HG02642 (cell line): ENCODE measurements at regions not wholly inside any gene's neighbourhood (a gene's known extent, or its start where the extent isn't known, plus 50 kb on each side); places are given as distances from the start of the nearest gene placed in this dataset.

Experiments
- ATAC-seq: cut with Tn5 transposase; IDR thresholded peaks from one replicate; pipeline ENCODE4 v1.9.1; 2021; ENCODE audit warnings: mild to moderate bottlenecking; ENCODE audit not compliant: unreplicated experiment, poor library complexity

GRCh38 chr2:59034837-59035236, 793.7 kb upstream of the FANCL start:
- ATAC-seq, result no peak

- no peak for ATAC-seq
These were observed 793.0 kb upstream of the FANCL start for GRCh38 chr2:59034106-59034505.

GRCh38 chr2:59033661-59034060, 792.5 kb upstream of the FANCL start:
- no peak for ATAC-seq

GRCh38 chr2:59032499-59032898, 791.4 kb upstream of the FANCL start:
- no peak for ATAC-seq

GRCh38 chr2:59029058-59029457, 787.9 kb upstream of the FANCL start:
- no peak for ATAC-seq

- no peak for ATAC-seq
These were observed 786.2 kb upstream of the FANCL start for GRCh38 chr2:59027320-59027719.

GRCh38 chr2:59025157-59025757, 784.1 kb upstream of the FANCL start:
- ATAC-seq, result peak; percentile 74

- no peak for ATAC-seq
These were observed 780.7 kb upstream of the FANCL start for GRCh38 chr2:59021786-59022185.

GRCh38 chr2:59019566-59020159, 778.5 kb upstream of the FANCL start:
- ATAC-seq, result no peak

GRCh38 chr2:59018737-59019136, 777.6 kb upstream of the FANCL start:
- no peak for ATAC-seq

- ATAC-seq, result no peak
These were observed 773.9 kb upstream of the FANCL start for GRCh38 chr2:59015027-59015426.

- ATAC-seq, result no peak
These were observed 771.8 kb upstream of the FANCL start for GRCh38 chr2:59012971-59013370.

- no peak for ATAC-seq
These were observed 771.1 kb upstream of the FANCL start for GRCh38 chr2:59012234-59012633.

GRCh38 chr2:59008950-59009349, 767.8 kb upstream of the FANCL start:
- no peak for ATAC-seq

- no peak for ATAC-seq
These were observed 764.9 kb upstream of the FANCL start for GRCh38 chr2:59005836-59006615.

GRCh38 chr2:59004621-59005020, 763.5 kb upstream of the FANCL start:
- no peak for ATAC-seq

GRCh38 chr2:59000796-59001195, 759.7 kb upstream of the FANCL start:
- no peak for ATAC-seq

GRCh38 chr2:58992062-58992706, 751.1 kb upstream of the FANCL start:
- no peak for ATAC-seq

- ATAC-seq, result no peak
These were observed 750.2 kb upstream of the FANCL start for GRCh38 chr2:58991357-58991756.

GRCh38 chr2:58985541-58985940, 744.4 kb upstream of the FANCL start:
- no peak for ATAC-seq

- ATAC-seq, result no peak
These were observed 743.6 kb upstream of the FANCL start for GRCh38 chr2:58984731-58985130.
